ENCODE measurements at regions not wholly inside any gene's neighbourhood (a gene's known extent, or its start where the extent isn't known, plus 50 kb on each side); places are given as distances from the start of the nearest gene placed in this dataset.

DNA sequence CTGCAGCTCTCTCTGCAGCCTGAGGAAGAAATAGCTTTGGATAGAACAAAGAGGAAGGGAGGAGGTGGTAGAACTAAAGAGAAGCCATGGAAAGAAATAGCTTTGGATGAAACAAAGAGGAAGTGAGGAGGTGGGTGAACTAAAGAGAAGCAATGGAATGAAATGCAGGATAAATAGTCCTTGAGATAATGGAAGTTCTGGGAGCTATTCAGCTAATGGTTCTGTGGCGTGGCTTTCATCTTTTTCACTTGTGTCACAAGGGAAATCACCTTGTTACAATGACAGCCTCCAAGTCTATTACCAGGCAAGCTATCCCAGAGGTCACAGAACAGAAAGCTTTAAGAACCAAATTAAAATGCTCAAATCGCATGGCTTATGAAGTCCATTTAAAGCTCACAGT is 141.3 kb upstream of the ARG1 start:
- TF ChIP-seq CTCF (conservative IDR thresholded peaks at IDR 0.05; ENCODE audit: low read depth, low read length) (no peak), EZH2 (IDR thresholded peaks at IDR 0.05; ENCODE audit: borderline replicate concordance, low read depth, low read length, poor library complexity, severe bottlenecking) (no peak)

Data from A673 (cell line).